HCT116 (cell line): ENCODE measurements at regions not wholly inside any gene's neighbourhood (a gene's known extent, or its start where the extent isn't known, plus 50 kb on each side); places are given as distances from the start of the nearest gene placed in this dataset.

Experiments used
- ATAC-seq: fragments of 200-7000 bp; cut with Tn5 transposase; 2 replicates; pipeline ENCODE4 v1.9.1; 2020; ENCODE audit warnings: mild to moderate bottlenecking, moderate library complexity
- BruUV-seq: library from RNA; stranded (reverse); fragments of 400-500 nt; replicated peaks from 2 replicates; lab custom pipeline; 2021; lab: Mats Ljungman, UMichigan
- CTCF ChIA-PET: fragments of 300-600 bp; sonication (Branson Sonifier 250); formaldehyde crosslinking; loops from one replicate; lab custom pipeline; 2021; ENCODE audit warnings: antibody characterized with exemption; lab: Charles Lee
- POLR2A ChIA-PET: fragments of 300-600, 350-600 bp; sonication (Branson Sonifier 250); formaldehyde crosslinking; loops from one replicate; lab custom pipeline; 2021; ENCODE audit warnings: antibody characterized with exemption; lab: Charles Lee
- RAD21 ChIA-PET, 2 experiments: fragments of 300-600 bp; sonication (Branson Sonifier 250); formaldehyde crosslinking; loops; one replicate each; lab custom pipeline; 2023; ENCODE audit warnings: low total read pairs in 2 of 2; ENCODE audit not compliant: uncharacterized antibody in 2 of 2, unreplicated experiment in 2 of 2, low non-redundant PET in 1 of 2; lab: Charles Lee
- DNase-seq: peaks from one replicate; pipeline ENCODE4 v3.0.0-alpha.2; 2010; ENCODE audit warnings: low read depth, low spot score
- H2AFZ ChIP-seq: fragments of 200-600 bp; shearing (Covaris generic), sonication (generic); 2 replicates; pipeline ENCODE4 v1.6.1; 2017; ENCODE audit warnings: low read depth, mixed run types, mixed read lengths, antibody characterized with exemption, low read length; ENCODE audit not compliant: poor library complexity, severe bottlenecking
- H3K27ac ChIP-seq: 2 replicates; pipeline ENCODE4 v1.5.1; 2012; ENCODE audit warnings: low read depth, low read length
- H3K27me3 ChIP-seq: fragments of 200-600 bp; sonication (generic); 2 replicates; pipeline ENCODE4 v1.6.1; 2016; ENCODE audit warnings: mixed run types, low read length, mixed read lengths; ENCODE audit not compliant: insufficient read depth
- H3K36me3 ChIP-seq, 2 experiments: fragments of 200-500 bp in 1 of 2; fragments of 200-600 bp in 1 of 2; sonication (Bioruptor generic) in 1 of 2; sonication (generic) in 1 of 2; 2 replicates each; pipeline versions ENCODE4 v1.5.1 to v1.6.1; 2014 to 2016; ENCODE audit warnings: low read length in 2 of 2, inconsistent platforms in 1 of 2, mixed read lengths in 1 of 2, mixed run types in 1 of 2; ENCODE audit not compliant: insufficient read depth in 2 of 2, control insufficient read depth in 1 of 2
- H3K4me1 ChIP-seq, 2 experiments: fragments of 200-600 bp in 1 of 2; sonication (generic) in 1 of 2; 2 replicates each; pipeline versions ENCODE4 v1.5.1 to v1.6.1; 2012 to 2017; ENCODE audit warnings: low read length in 2 of 2, inconsistent platforms in 1 of 2, mild to moderate bottlenecking in 1 of 2, mixed read lengths in 1 of 2, mixed run types in 1 of 2, moderate library complexity in 1 of 2; ENCODE audit not compliant: insufficient read depth in 2 of 2, control insufficient read depth in 1 of 2
- H3K4me2 ChIP-seq: fragments of 200-600 bp; sonication (generic); 2 replicates; pipeline ENCODE4 v1.6.1; 2017; ENCODE audit warnings: mixed run types, low read length, mixed read lengths
- H3K4me3 ChIP-seq, 2 experiments: fragments of 200-600 bp in 1 of 2; sonication (generic) in 1 of 2; replicated peaks in 1 of 2; 2 replicates each; pipeline ENCODE4 v1.5.1; 2011 to 2016; ENCODE audit warnings: low read length in 2 of 2, control low read depth in 1 of 2, low read depth in 1 of 2, mild to moderate bottlenecking in 1 of 2, mixed read lengths in 1 of 2, mixed run types in 1 of 2
- H3K79me2 ChIP-seq: fragments of 200-600 bp; sonication (generic); 2 replicates; pipeline ENCODE4 v1.6.1; 2017; ENCODE audit warnings: mild to moderate bottlenecking, mixed run types, low read length, moderate library complexity, mixed read lengths; ENCODE audit not compliant: insufficient read depth
- H3K9ac ChIP-seq: fragments of 200-600 bp; sonication (generic); 2 replicates; pipeline ENCODE4 v1.6.1; 2016; ENCODE audit warnings: low read length, mixed read lengths
- H3K9me2 ChIP-seq: fragments of 200-600 bp; sonication (generic), shearing (Covaris generic); 2 replicates; pipeline ENCODE4 v1.6.1; 2017; ENCODE audit warnings: mixed run types, mild to moderate bottlenecking, moderate library complexity; ENCODE audit not compliant: insufficient read depth
- H3K9me3 ChIP-seq, 2 experiments: fragments of 200-500 bp in 1 of 2; fragments of 200-600 bp in 1 of 2; sonication (Bioruptor generic) in 1 of 2; sonication (generic) in 1 of 2; 2 replicates each; pipeline ENCODE4 v1.6.1; 2014 to 2017; ENCODE audit warnings: low read length in 2 of 2, mixed read lengths in 2 of 2, inconsistent platforms in 1 of 2, low read depth in 1 of 2, mild to moderate bottlenecking in 1 of 2, mixed run types in 1 of 2, moderate library complexity in 1 of 2; ENCODE audit not compliant: control insufficient read depth in 1 of 2, insufficient read depth in 1 of 2
- H4K20me1 ChIP-seq: fragments of 200-600 bp; sonication (generic), shearing (Covaris generic); 2 replicates; pipeline ENCODE4 v1.6.1; 2017; ENCODE audit warnings: mixed run types, mild to moderate bottlenecking, moderate library complexity; ENCODE audit not compliant: insufficient read depth
- ATF3 ChIP-seq: IDR thresholded peaks from 2 replicates; pipeline ENCODE4 v1.6.1; 2012
- CEBPB ChIP-seq: IDR thresholded peaks from 2 replicates; pipeline ENCODE4 v1.6.1; 2012; ENCODE audit warnings: low read depth
- EZH2phosphoT487 ChIP-seq: fragments of 200-600 bp; IDR thresholded peaks from 2 replicates; pipeline ENCODE4 v1.6.1; 2018; ENCODE audit warnings: antibody characterized with exemption, borderline replicate concordance
- FOSL1 ChIP-seq: IDR thresholded peaks from 2 replicates; pipeline ENCODE4 v1.6.1; 2012; ENCODE audit warnings: low read depth
- POLR2AphosphoS5 ChIP-seq: IDR thresholded peaks from 2 replicates; pipeline ENCODE4 v1.6.1; 2011; ENCODE audit warnings: mild to moderate bottlenecking, low read depth, low read length, moderate library complexity
- RAD21 ChIP-seq: IDR thresholded peaks from 2 replicates; pipeline ENCODE4 v1.6.1; 2012; ENCODE audit warnings: low read depth, mild to moderate bottlenecking
- SIN3A ChIP-seq: IDR thresholded peaks from 2 replicates; pipeline ENCODE4 v1.6.1; 2012; ENCODE audit warnings: low read depth
- SP1 ChIP-seq: IDR thresholded peaks from 2 replicates; pipeline ENCODE4 v1.6.1; 2012; ENCODE audit warnings: low read depth
- TCF7L2 ChIP-seq: IDR thresholded peaks from 2 replicates; pipeline ENCODE4 v1.7.0; 2011; ENCODE audit warnings: borderline replicate concordance, inconsistent platforms; ENCODE audit not compliant: insufficient read depth, insufficient read length; ENCODE audit errors: extremely low read depth
- YY1 ChIP-seq: IDR thresholded peaks from 2 replicates; pipeline ENCODE4 v1.6.1; 2011; ENCODE audit warnings: low read length, low read depth, moderate library complexity, mild to moderate bottlenecking; ENCODE audit not compliant: insufficient replicate concordance; ENCODE audit errors: extremely low read depth
- intact Hi-C: fragments of 100-400 bp; cut with micrococcal nuclease; formaldehyde crosslinking; loops from 2 replicates; pipeline ENCODE4 v1.10.0; 2022
- TF ChIP-seq, protein P1 (sequence below): IDR thresholded peaks from 2 replicates; pipeline ENCODE4 v1.6.1; 2011; ENCODE audit warnings: mild to moderate bottlenecking, low read length, moderate library complexity; ENCODE audit not compliant: insufficient replicate concordance; ENCODE audit errors: extremely low read depth
- TF ChIP-seq, protein P2 (sequence below): IDR thresholded peaks from 2 replicates; pipeline ENCODE4 v1.6.1; 2012; ENCODE audit warnings: low read depth

DNA sequence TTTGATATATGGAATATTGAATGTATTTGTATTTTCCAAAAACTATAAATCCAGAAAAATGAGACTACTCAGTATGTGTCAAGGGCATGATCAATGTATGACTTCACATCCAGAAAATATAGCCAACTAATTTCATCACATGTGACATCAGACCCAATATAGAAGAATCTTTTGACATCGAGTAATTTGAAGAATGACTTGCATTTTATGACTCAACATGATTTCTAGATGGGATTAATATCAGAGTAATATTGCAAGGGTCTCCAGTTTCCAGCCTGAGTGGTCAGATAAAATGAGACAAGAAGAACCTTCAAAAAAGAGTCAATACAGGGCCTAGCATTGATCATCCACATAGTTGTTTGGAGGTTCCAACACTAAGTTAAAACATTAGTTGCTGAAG is 467.5 kb upstream of the PAPPA start:
- no peaks in the 10 kb centered on the region for H3K9me3 ChIP-seq
- BruUV-seq = no TSS peak
- no peak overlapping the region for H3K4me2 ChIP-seq
- H3K4me1 ChIP-seq = peaks cover 0 to 5% of the 10 kb centered on the region in 2 experiments; a peak in 1 of 4 replicates
- H3K9me2 ChIP-seq = no peaks in the 10 kb centered on the region
- POLR2A ChIA-PET = no interaction called here
- H3K36me3 ChIP-seq = no peaks in the 10 kb centered on the region; a peak in 1 of 4 replicates
- no peak for DNase-seq
- H3K27ac ChIP-seq = no peak overlapping the region
- H4K20me1 ChIP-seq = no peaks in the 10 kb centered on the region
- CTCF ChIA-PET = no interaction called here
- H3K4me3 ChIP-seq = no peak overlapping the region
- H3K9ac ChIP-seq = no peak overlapping the region
- intact Hi-C loops = no loop called here
- H3K27me3 ChIP-seq = 0 out of 2 replicates have a peak, but pooled peaks cover 5% of the 10 kb centered on the region
- no peak for TF ChIP-seq SP1
- no peak for TF ChIP-seq TCF7L2
- TF ChIP-seq YY1 = no peak
- no peak for TF ChIP-seq POLR2AphosphoS5
- TF ChIP-seq, protein P1, sequence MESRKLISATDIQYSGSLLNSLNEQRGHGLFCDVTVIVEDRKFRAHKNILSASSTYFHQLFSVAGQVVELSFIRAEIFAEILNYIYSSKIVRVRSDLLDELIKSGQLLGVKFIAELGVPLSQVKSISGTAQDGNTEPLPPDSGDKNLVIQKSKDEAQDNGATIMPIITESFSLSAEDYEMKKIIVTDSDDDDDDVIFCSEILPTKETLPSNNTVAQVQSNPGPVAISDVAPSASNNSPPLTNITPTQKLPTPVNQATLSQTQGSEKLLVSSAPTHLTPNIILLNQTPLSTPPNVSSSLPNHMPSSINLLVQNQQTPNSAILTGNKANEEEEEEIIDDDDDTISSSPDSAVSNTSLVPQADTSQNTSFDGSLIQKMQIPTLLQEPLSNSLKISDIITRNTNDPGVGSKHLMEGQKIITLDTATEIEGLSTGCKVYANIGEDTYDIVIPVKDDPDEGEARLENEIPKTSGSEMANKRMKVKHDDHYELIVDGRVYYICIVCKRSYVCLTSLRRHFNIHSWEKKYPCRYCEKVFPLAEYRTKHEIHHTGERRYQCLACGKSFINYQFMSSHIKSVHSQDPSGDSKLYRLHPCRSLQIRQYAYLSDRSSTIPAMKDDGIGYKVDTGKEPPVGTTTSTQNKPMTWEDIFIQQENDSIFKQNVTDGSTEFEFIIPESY = no peak
- TF ChIP-seq, protein P2, sequence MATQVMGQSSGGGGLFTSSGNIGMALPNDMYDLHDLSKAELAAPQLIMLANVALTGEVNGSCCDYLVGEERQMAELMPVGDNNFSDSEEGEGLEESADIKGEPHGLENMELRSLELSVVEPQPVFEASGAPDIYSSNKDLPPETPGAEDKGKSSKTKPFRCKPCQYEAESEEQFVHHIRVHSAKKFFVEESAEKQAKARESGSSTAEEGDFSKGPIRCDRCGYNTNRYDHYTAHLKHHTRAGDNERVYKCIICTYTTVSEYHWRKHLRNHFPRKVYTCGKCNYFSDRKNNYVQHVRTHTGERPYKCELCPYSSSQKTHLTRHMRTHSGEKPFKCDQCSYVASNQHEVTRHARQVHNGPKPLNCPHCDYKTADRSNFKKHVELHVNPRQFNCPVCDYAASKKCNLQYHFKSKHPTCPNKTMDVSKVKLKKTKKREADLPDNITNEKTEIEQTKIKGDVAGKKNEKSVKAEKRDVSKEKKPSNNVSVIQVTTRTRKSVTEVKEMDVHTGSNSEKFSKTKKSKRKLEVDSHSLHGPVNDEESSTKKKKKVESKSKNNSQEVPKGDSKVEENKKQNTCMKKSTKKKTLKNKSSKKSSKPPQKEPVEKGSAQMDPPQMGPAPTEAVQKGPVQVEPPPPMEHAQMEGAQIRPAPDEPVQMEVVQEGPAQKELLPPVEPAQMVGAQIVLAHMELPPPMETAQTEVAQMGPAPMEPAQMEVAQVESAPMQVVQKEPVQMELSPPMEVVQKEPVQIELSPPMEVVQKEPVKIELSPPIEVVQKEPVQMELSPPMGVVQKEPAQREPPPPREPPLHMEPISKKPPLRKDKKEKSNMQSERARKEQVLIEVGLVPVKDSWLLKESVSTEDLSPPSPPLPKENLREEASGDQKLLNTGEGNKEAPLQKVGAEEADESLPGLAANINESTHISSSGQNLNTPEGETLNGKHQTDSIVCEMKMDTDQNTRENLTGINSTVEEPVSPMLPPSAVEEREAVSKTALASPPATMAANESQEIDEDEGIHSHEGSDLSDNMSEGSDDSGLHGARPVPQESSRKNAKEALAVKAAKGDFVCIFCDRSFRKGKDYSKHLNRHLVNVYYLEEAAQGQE = no peak
- TF ChIP-seq EZH2phosphoT487 = no peak
- no peak for TF ChIP-seq CEBPB
- no peak for TF ChIP-seq FOSL1
- TF ChIP-seq SIN3A = no peak
- TF ChIP-seq ATF3 = no peak
- TF ChIP-seq RAD21 = no peak
- RAD21 ChIA-PET = no interaction called here
- no peaks in the 10 kb centered on the region for H3K79me2 ChIP-seq
- no peak overlapping the region for H2AFZ ChIP-seq
- ATAC-seq = no peak
